HG03175 (cell line): ENCODE measurements at regions not wholly inside any gene's neighbourhood (a gene's known extent, or its start where the extent isn't known, plus 50 kb on each side); places are given as distances from the start of the nearest gene placed in this dataset.
"Not testable (repeated sequence)": the region's sequence is repeated elsewhere in the genome, so short reads cannot be mapped to it uniquely, and the experiment has no call there.

Source experiments
- ATAC-seq: cut with Tn5 transposase; IDR thresholded peaks from one replicate; pipeline ENCODE4 v1.9.1; 2021; ENCODE audit warnings: mild to moderate bottlenecking, moderate library complexity; ENCODE audit not compliant: unreplicated experiment

DNA sequence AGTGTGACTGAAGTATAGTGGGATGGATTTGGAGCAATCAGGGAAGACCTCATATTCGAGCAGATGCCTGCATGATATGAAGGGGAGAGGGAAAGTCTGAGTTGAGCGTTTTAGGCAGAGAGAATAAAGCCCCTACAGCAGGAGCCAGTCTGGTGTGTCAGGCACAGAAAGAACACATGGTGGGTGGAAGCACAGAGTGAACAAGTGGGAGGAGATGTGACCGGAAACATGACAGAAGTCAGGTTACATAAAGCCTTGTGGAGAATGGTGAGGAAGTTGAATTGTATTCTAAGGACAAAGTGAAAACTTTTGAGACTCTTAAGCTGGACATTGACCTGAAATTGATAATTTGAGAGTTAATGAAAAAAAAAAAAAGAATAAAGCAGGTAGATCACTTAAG lies 541.0 kb downstream of the PLOD2 start:
- ATAC-seq = no peak

DNA sequence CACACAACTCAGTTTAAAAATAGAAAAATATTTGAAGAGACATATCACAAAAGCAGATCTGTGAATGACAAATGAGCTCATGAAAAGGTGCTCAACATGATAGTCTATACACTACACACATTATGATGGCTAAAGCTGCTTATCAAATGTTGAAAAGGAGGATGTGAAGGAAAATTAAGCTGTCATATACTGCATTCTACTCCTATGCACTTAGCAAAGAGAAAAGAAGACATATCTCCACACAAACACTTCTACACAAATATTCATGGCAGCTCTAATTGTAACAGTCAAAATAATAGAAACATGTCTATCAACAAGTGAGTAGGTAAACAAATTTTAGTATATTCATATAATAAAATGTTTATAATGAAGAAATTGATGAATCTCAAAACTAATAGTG lies 540.5 kb downstream of the PLOD2 start:
- no peak for ATAC-seq

GRCh38 chr3:145623349-145623748 lies 537.6 kb downstream of the PLOD2 start:
- no peak for ATAC-seq

- no peak for ATAC-seq
Measured at GRCh38 chr3:145628211-145628610, 532.8 kb downstream of the PLOD2 start.

DNA sequence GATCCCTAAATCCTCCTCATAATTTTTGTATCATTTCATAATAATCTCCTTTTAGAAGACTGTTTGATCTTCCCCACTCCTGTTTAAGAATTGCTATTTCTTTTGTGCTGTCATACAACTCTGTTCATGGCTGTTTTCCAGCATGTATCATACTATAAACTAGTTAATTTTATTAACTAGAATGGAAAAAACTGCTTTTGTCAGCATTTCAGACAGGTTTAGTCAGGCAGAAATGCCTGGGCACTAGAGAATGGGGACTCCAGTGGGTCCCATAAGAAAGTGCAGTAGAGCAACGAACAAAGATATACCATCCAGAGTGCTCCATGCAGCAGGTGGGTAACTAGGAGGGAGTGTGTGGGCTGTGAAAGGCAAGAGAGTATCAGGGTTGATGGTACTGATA lies 523.9 kb downstream of the PLOD2 start:
- no peak for ATAC-seq

- ATAC-seq = no peak
Measured at GRCh38 chr3:145639003-145639606, 521.9 kb downstream of the PLOD2 start.

DNA sequence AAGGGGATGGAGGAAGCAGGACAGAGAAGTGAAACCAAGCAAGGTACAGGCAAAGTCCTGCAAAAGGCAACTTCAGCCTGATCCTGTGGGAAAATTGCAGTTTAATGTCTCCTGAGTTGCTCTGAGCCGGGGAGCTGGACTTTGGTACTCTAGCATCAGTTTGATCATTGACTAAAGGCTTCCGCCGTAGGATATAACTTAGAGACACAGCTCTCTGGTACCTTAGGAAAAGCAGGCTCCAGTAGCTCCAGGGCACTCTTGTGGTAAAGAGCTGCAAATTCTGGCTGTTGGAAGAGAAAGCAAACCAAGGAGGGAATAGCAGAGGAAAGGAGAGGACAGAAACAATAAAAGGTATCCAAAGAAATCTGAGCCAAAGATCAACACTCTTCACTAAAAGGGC lies 521.1 kb downstream of the PLOD2 start:
- ATAC-seq = no peak

- no peak for ATAC-seq
Measured at GRCh38 chr3:145648396-145648795, 512.6 kb downstream of the PLOD2 start.

GRCh38 chr3:145649368-145649887 lies 511.6 kb downstream of the PLOD2 start:
- ATAC-seq = no peak

DNA sequence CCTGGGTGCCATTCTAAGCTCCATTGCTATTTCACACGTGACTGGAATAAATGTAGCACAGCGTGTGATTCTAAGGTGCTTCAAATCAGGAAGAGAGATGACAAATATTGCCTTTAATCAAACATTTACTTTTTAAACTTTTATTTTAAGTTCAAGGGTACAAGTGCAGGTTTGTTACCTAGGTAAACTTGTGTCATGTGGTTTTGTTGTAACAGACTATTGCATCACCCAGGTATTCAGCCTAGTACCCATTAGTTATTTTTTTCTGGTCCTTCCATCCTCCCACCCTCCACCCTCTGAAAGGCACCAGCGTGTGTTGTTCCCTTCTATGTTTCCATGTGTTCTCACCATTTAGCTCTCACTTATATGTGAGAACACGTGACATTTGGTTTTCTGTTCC lies 510.8 kb downstream of the PLOD2 start:
- ATAC-seq = no peak

DNA sequence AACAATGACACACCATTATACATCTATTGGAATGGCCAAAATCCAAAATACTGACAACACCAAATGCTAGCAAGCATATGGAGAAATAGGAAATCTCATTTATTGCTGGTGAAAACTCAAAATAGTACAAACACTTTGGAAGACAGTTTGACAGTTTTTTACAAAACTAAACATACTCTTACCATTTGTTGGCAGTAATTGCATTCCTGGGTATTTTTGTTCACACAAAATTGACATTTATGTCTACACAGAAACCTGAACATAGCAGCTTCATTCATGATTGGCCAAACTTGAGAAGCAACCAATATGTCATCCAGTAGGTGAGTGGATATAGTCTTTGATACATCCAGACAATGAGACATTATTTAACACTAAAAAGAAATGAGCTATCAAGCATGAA lies 489.9 kb downstream of the PLOD2 start:
- no peak for ATAC-seq

GRCh38 chr3:145673838-145674237 lies 487.1 kb downstream of the PLOD2 start:
- ATAC-seq = no peak

DNA sequence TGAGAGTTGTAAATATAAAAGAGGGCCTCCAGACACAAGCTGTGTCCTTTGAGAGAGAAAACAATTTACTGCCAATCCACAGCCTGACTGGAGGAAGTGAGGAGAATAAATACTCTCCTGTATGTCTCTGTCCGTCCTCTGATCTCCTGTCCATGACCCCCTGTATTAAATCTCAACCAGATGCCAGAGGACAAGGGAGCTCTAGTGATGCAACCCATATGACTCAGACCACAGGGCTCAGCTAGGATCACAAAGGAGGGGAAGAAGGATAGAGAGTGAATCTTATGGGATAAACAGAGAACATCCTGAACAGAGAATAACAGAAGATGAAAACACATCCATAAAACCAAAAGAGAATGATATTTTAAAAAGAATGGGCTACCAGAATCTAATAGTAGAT lies 482.6 kb downstream of the PLOD2 start:
- no peak for ATAC-seq

- no peak for ATAC-seq
Measured at GRCh38 chr3:145681181-145681580, 479.8 kb downstream of the PLOD2 start.

- ATAC-seq = not testable (repeated sequence)
Measured at GRCh38 chr3:145687978-145688377, 473.0 kb downstream of the PLOD2 start.

DNA sequence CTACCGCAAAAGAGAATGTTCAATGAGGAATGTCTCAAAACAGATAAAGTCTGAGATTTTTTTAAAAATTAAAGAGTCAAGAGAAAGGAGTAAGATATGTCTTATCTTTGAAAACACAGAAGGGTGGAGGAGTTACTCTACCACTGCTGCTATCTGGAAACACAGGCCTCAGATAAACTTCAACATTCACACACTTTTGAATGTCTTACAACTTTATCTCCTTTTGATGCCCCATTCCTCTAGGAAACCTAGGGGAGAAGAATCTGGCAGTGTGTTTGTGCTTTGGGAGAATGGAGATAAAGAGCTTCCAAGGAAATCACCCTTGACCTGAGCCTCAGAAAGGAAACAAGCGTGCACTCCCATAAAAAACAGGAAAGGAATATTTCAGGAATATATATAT lies 468.2 kb downstream of the PLOD2 start:
- ATAC-seq = no peak

- no peak for ATAC-seq
Measured at GRCh38 chr3:145696011-145696410, 465.0 kb downstream of the PLOD2 start.

DNA sequence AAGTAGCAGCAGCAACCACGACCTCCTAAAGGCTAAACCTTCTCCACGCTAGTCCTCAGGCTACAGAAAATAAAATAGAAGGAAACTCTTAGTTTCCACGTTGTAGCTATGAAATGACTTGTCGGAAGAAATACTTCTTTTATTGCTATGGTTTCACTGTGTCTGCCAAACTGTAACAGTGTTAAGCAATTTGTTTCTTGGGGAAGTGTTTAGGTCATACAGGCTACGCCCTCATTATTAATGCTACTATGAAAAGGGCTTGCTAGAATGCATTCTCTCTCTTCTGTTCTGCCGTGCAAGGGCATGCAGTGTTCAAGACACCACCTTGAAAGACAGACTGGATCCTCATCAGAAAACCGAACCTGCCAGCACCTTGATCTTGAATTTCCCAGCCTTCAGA lies 462.7 kb downstream of the PLOD2 start:
- no peak for ATAC-seq

DNA sequence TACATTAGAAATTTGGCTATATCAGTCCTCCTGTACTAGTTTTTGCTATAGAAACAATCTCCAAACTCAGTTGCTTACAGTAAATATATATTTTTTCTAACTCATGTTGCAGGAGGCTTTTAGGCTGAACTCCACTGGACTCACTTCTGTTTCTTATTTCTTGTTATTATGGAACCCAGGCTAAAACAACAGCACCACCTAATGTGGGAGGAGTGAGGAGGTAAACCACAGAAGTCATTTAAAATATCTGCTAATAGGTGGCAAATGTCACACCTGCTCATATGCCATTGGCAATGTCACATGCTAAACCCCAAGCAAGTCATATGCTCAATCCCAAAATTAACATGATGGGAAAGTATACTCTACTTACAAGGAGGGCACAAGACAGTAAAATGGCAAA lies 462.2 kb downstream of the PLOD2 start:
- ATAC-seq = no peak

GRCh38 chr3:145704020-145704419 lies 457.0 kb downstream of the PLOD2 start:
- no peak for ATAC-seq

- ATAC-seq = not testable (repeated sequence)
Measured at GRCh38 chr3:145709779-145710178, 451.2 kb downstream of the PLOD2 start.

- ATAC-seq = no peak
Measured at GRCh38 chr3:145716519-145716918, 444.5 kb downstream of the PLOD2 start.

GRCh38 chr3:145719114-145719513 lies 441.9 kb downstream of the PLOD2 start:
- no peak for ATAC-seq
